GM19463 (cell line): ENCODE measurements at regions not wholly inside any gene's neighbourhood (a gene's known extent, or its start where the extent isn't known, plus 50 kb on each side); places are given as distances from the start of the nearest gene placed in this dataset.

Experiments used
- ATAC-seq: cut with Tn5 transposase; IDR thresholded peaks from one replicate; pipeline ENCODE4 v1.9.1; 2021; ENCODE audit warnings: mild to moderate bottlenecking, moderate library complexity; ENCODE audit not compliant: unreplicated experiment

DNA sequence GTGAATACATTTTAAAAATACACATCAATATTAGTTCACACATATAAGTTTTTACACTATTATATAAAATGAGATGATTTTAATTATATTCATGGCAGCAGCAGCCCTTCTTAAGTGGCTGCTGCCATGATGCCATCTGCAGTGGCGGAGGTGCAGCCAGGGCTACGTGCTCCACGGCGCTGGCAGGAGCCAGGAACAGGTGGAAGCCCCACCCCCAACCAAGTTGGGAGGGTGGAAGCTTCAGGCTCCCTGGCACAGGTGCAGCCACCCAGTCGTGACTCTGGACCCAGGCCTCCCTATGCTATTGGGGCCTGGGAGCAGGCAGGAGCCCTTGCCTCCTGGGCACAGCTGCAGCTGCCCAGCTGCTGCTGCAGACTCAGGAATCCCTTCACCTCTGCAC, 646.9 kb upstream of the PCDH9 start:
- ATAC-seq = no peak

DNA sequence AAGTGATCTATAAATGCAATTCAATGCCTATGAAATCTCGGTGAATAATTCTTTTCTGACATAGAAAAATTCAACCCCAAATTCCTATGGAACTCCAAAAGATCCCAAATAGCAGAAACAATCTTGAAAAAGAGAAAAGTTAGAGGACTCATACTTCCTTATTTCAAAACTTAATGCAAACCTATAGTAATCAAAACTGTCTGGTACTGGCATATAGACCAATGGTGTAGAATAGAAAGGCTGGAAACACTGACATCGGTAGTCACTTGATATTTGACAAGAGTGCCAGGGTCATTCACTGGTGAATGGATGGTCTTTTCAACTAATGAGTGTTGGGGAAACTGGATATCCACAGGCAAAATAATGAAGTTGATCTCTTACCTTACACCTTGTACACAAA, 637.1 kb upstream of the PCDH9 start:
- ATAC-seq = no peak

GRCh38 chr13:67860315-67860714, 630.2 kb upstream of the PCDH9 start:
- no peak for ATAC-seq

GRCh38 chr13:67859904-67860303, 629.8 kb upstream of the PCDH9 start:
- ATAC-seq = no peak

- no peak for ATAC-seq
Measured at GRCh38 chr13:67857581-67858310, 627.6 kb upstream of the PCDH9 start.

DNA sequence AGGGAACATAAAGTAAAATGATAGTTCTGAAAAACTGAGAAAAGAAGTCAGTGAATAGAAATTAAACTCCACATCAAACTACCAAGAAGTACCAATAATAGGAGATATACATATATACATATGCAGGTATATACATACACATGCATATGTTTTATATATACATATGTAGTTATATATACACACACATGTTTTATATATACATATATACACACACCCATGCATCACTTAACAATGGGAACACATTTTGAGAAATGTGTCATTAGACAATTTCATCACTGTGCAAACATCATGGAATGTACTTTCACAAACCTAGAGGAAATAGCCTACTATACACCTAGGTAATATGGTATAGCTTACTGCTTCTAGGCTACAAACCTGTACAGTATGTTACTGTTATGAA, 626.8 kb upstream of the PCDH9 start:
- no peak for ATAC-seq

DNA sequence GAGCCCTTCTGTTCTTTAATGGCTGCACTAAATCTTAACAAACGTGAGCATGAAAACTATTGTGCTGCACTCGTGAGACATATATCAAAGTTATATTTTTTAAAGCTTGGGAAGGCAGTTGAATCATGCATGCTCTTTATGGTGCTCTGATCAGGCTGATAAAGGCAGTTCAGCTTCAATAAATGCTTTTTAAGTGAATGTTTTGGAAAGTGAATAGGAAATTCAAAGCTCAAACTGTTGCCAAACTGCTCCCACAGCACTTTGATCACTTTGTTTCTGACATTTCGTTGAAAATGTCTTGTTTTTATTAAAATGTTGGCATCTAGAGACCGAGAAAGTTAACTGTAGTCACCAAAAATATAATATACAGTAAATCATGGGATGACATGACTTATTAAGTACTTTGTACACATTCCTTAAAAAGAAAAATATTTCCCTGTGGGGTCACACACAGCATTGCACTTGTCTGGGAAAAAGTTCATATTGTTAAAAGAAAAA, 625.7 kb upstream of the PCDH9 start:
- no peak for ATAC-seq

DNA sequence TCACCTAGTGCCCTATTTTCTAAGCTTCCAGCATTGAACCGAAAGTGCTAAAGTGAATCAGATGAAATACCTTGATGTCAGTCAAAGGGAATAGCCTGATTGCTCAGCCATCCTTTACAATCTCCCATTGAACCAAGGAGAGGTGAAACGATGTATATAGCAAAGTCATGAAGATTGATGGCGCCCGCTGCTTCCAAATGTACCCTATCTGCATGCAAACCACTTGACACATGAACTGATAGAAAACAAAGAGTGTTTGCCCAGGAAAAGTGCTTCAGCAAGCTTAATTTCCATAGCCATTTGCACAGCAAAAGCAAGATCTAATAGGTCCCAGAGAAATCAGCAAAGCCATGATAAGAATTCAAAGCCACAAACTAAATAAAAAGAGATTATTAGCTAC, 624.9 kb upstream of the PCDH9 start:
- ATAC-seq = no peak

GRCh38 chr13:67844574-67844973, 614.4 kb upstream of the PCDH9 start:
- no peak for ATAC-seq

GRCh38 chr13:67841071-67841470, 610.9 kb upstream of the PCDH9 start:
- ATAC-seq = no peak

GRCh38 chr13:67833564-67833963, 603.4 kb upstream of the PCDH9 start:
- no peak for ATAC-seq

DNA sequence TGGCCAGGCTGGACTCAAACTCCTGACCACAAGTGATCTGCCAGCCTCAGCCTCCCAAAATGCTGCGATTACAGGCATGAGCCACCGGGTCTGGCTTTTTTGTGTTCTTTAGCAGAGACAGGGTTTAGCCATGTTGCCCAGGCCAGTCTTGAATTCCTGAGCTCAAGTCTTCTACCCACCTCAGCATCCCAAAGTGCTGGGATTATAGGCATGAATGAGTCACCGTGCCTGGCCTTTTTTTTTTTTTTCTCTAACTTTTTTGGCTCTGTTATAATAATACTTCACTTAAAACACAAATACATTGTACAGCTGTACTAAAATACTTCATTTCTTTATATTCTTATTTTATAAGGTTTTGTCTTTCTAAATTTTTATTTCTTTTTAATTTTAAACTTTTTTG, 599.5 kb upstream of the PCDH9 start:
- ATAC-seq = no peak

GRCh38 chr13:67827992-67828391, 597.9 kb upstream of the PCDH9 start:
- ATAC-seq = no peak

GRCh38 chr13:67821606-67822005, 591.5 kb upstream of the PCDH9 start:
- ATAC-seq = no peak

- ATAC-seq = no peak
Measured at GRCh38 chr13:67806796-67807195, 576.7 kb upstream of the PCDH9 start.

DNA sequence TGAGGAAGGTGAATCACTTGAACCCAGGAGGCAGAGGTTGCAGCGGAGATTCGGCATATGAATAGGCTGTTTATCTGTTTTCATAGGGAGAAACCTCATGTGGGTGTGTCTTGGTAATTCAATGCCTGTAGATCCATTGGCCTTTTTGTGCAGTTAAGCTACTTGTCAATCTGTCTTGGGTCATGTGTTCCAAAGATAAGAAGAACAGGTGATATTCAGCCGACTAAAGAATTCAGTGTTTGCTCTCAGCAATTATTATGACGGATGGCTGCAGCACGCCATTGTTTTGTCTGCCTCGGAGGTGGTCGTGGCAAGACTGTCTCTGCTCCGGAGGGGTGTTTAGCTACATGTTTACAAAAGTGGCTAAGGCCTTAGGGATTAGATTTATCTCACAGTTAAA, 573.0 kb upstream of the PCDH9 start:
- no peak for ATAC-seq

DNA sequence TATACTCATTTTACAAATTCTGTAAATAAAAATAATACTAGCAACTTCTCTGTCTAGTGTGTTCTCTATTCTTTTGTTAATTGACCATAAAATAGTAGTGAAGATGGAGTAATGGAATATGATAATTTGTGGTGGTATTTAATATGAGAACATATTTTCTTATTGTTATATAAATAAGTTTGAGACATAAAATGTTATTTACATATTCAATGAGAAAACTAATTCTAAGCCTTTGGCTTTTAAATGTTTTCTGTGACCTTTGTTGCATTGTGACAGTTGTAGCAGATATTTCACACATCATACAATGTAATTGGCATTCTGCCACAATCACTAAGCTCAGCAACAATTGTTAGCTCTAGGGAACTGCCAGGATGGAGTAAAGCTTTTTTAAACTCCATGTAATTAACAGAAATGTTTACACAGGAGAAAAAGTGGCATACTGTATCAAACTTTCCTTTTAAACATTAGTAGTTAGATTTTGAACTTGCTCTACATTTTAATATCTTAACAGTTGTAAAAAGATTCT, 562.1 kb upstream of the PCDH9 start:
- ATAC-seq = no peak

- no peak for ATAC-seq
Measured at GRCh38 chr13:67791047-67791446, 560.9 kb upstream of the PCDH9 start.

DNA sequence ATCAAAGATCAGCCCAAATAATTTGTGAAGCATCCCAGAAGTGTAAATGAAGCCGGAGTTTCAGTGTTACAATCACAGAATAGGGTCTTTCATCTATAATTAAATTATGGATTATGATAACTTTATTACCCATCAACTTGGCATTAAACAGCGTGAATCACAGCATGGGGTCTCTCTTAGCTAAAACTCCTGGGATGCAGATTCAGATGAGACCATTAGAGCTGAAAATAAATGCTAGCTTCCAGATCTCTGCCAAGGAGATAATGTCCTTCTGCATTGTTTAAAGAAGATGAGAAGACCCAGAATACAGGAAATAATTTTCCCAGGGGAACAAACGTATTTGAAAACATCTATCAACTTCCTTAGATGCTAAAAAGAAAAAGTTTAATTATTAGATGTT, 546.0 kb upstream of the PCDH9 start:
- no peak for ATAC-seq

DNA sequence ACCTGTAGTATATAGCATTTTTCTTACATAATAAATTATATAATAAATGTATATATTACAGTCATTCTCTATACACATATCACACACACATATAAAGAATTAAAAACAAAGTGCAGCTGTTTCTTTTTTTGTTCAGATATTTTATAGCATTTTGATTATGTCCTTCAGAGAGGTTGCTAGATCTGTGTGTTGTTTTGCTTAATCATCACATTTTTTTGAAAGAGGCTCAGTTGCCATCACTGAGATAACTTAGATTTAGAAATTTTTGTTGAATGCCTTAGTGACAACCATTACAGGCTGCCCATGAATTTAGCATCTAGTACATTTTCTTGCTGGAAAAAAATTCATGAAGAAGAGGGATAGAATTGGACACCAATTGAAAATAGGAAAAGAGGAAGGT, 545.2 kb upstream of the PCDH9 start:
- ATAC-seq = no peak

- no peak for ATAC-seq
Measured at GRCh38 chr13:67772807-67773453, 542.8 kb upstream of the PCDH9 start.

DNA sequence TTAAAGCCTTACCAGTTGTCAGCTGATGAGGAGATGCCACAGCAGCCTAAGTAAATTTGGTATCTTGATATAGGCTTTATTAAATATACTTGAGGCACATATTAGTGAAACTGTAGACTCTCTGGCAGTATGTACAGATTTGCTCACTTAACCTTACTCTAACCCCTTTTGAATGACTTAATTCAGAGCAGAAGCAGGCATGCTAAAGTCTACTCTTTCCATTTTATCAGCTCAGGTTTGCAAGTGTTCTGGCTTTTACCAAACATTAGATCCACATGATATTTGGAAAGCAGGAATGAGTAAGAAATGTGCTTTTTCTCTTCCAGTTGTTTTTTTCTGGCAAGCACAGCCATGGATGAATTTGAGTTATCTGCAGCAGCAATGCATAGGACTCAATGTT, 541.0 kb upstream of the PCDH9 start:
- ATAC-seq = no peak
